Liver (tissue), 7 donors: ENCODE measurements at regions not wholly inside any gene's neighbourhood (a gene's known extent, or its start where the extent isn't known, plus 50 kb on each side); places are given as distances from the start of the nearest gene placed in this dataset.

ENCODE experiments used
- DNase-seq: peaks from one replicate; pipeline ENCODE4 v3.0.0-alpha.2; 2017; ENCODE audit warnings: low spot score
- H3K27ac ChIP-seq, 2 donors: one replicate each; pipeline ENCODE4 v1.7.0; 2013; ENCODE audit warnings: inconsistent platforms in 2 of 2, low read length in 2 of 2, control low read depth in 1 of 2, low read depth in 1 of 2, mild to moderate bottlenecking in 1 of 2
- H3K27me3 ChIP-seq, 4 donors: one replicate each; pipeline versions ENCODE4 v1.6.1 to v1.7.0; 2013; ENCODE audit warnings: low read length in 3 of 4, inconsistent platforms in 1 of 4, mild to moderate bottlenecking in 1 of 4, moderate library complexity in 1 of 4; ENCODE audit not compliant: control insufficient read depth in 4 of 4, insufficient read depth in 4 of 4
- H3K36me3 ChIP-seq, 4 donors: one replicate each; pipeline versions ENCODE4 v1.6.1 to v1.7.0; 2013; ENCODE audit warnings: low read length in 3 of 4, mild to moderate bottlenecking in 3 of 4, low read depth in 1 of 4, moderate library complexity in 1 of 4; ENCODE audit not compliant: control insufficient read depth in 4 of 4, insufficient read depth in 3 of 4
- H3K4me1 ChIP-seq, 4 donors: one replicate each; pipeline versions ENCODE4 v1.6.1 to v1.7.0; 2013; ENCODE audit warnings: low read length in 3 of 4, mild to moderate bottlenecking in 3 of 4, moderate library complexity in 1 of 4; ENCODE audit not compliant: control insufficient read depth in 4 of 4, insufficient read depth in 4 of 4
- H3K4me3 ChIP-seq, 3 donors: one replicate each; pipeline versions ENCODE4 v1.6.1 to v1.7.0; 2013; ENCODE audit warnings: low read length in 3 of 3, control low read depth in 1 of 3, low read depth in 1 of 3, mild to moderate bottlenecking in 1 of 3
- H3K9ac ChIP-seq, 2 donors: one replicate each; pipeline ENCODE4 v1.7.0; 2013; ENCODE audit warnings: low read length in 2 of 2, mild to moderate bottlenecking in 2 of 2, moderate library complexity in 2 of 2, control low read depth in 1 of 2, low read depth in 1 of 2
- H3K9me3 ChIP-seq, 4 donors: one replicate each; pipeline versions ENCODE4 v1.6.1 to v1.7.0; 2013; ENCODE audit warnings: low read length in 3 of 4; ENCODE audit not compliant: control insufficient read depth in 4 of 4
- ATF3 ChIP-seq: IDR thresholded peaks from 2 replicates; pipeline ENCODE4 v1.6.1; 2016; ENCODE audit warnings: antibody characterized with exemption
- EGR1 ChIP-seq, 2 donors: IDR thresholded peaks; 2 replicates each; pipeline ENCODE4 v1.6.1; 2016 to 2018; ENCODE audit warnings: antibody characterized with exemption in 2 of 2, low read depth in 2 of 2
- FOXA1 ChIP-seq: IDR thresholded peaks from 2 replicates; pipeline ENCODE4 v1.6.1; 2016; ENCODE audit warnings: antibody characterized with exemption
- FOXA2 ChIP-seq: IDR thresholded peaks from 2 replicates; pipeline ENCODE4 v1.6.1; 2016; ENCODE audit warnings: antibody characterized with exemption
- GABPA ChIP-seq, 2 donors: IDR thresholded peaks in 1 of 2; conservative IDR thresholded peaks in 1 of 2; 2 replicates each; pipeline ENCODE4 v1.6.1; 2016; ENCODE audit warnings: antibody characterized with exemption in 2 of 2, mild to moderate bottlenecking in 1 of 2, moderate library complexity in 1 of 2
- HNF4G ChIP-seq: IDR thresholded peaks from 2 replicates; pipeline ENCODE4 v1.6.1; 2016; ENCODE audit warnings: antibody characterized with exemption
- MAX ChIP-seq: IDR thresholded peaks from 2 replicates; pipeline ENCODE4 v1.6.1; 2016; ENCODE audit warnings: antibody characterized with exemption
- NR2F2 ChIP-seq: IDR thresholded peaks from 2 replicates; pipeline ENCODE4 v1.6.1; 2016; ENCODE audit warnings: antibody characterized with exemption
- RAD21 ChIP-seq, 2 donors: IDR thresholded peaks; 2 replicates each; pipeline ENCODE4 v1.6.1; 2016; ENCODE audit warnings: antibody characterized with exemption in 2 of 2, mild to moderate bottlenecking in 2 of 2
- REST ChIP-seq: IDR thresholded peaks from 2 replicates; pipeline ENCODE4 v1.6.1; 2016; ENCODE audit warnings: antibody characterized with exemption, mild to moderate bottlenecking
- RXRA ChIP-seq, 2 donors: IDR thresholded peaks; 2 replicates each; pipeline ENCODE4 v1.6.1; 2017 to 2018; ENCODE audit warnings: antibody characterized with exemption in 2 of 2, mild to moderate bottlenecking in 1 of 2
- SP1 ChIP-seq: IDR thresholded peaks from 2 replicates; pipeline ENCODE4 v1.6.1; 2018; ENCODE audit warnings: antibody characterized with exemption, mild to moderate bottlenecking
- TAF1 ChIP-seq: conservative IDR thresholded peaks from 2 replicates; pipeline ENCODE4 v1.6.1; 2016; ENCODE audit warnings: antibody characterized with exemption, mild to moderate bottlenecking
- YY1 ChIP-seq: IDR thresholded peaks from 2 replicates; pipeline ENCODE4 v1.6.1; 2016; ENCODE audit warnings: antibody characterized with exemption, mild to moderate bottlenecking
- ZBTB33 ChIP-seq: IDR thresholded peaks from 2 replicates; pipeline ENCODE4 v1.6.1; 2016; ENCODE audit warnings: antibody characterized with exemption
- WGBS: extraction: QIAGEN DNeasy Blood & Tissue Kit; methylation state at CpG from one replicate; pipeline ENCODE4 v1.1.7; 2013; 5-methylcytosine and 5-hydroxymethylcytosine counted together
- donor health status: healthy.
- donor health status: healthy.
- donor health status: healthy.
- donor health status: healthy.

- Histone ChIP-seq H3K4me1 (no peaks in the 10 kb centered on the region), H3K36me3 (no peaks in the 10 kb centered on the region), H3K27me3 (no peaks in the 10 kb centered on the region), H3K9ac (no peak overlapping the region), H3K4me3 (no peak overlapping the region), H3K9me3 (peaks cover 0 to 1% (median 0%) of the 10 kb centered on the region in 4 donors), H3K27ac (no peak overlapping the region)
- TF ChIP-seq ATF3, result no peak
- no peak for TF ChIP-seq RAD21 (IDR thresholded peaks at IDR 0.05)
- no peak for TF ChIP-seq EGR1 (IDR thresholded peaks at IDR 0.05; ENCODE audit: low read depth in 2 of 2)
- TF ChIP-seq FOXA1, result no peak
- TF ChIP-seq RXRA (IDR thresholded peaks at IDR 0.05), result no peak
- no peak for TF ChIP-seq ZBTB33
- no peak for TF ChIP-seq TAF1
- TF ChIP-seq GABPA (IDR thresholded peaks at IDR 0.05 in 1 of 2, conservative IDR thresholded peaks at IDR 0.05 in 1 of 2), result no peak
- TF ChIP-seq MAX, result no peak
- no peak for TF ChIP-seq REST
- TF ChIP-seq SP1, result no peak
- no peak for TF ChIP-seq YY1
- no peak for TF ChIP-seq NR2F2
- no peak for TF ChIP-seq FOXA2
- 97% methylated on average over 2 of the region's 2 CpGs for WGBS
- DNase-seq, result no peak
Observed at GRCh38 chr5:142396436-142397038, 71.7 kb upstream of the SPRY4 start.

GRCh38 chr5:142395334-142395733 is 70.5 kb upstream of the SPRY4 start:
- no peaks in the 10 kb centered on the region for H3K4me1 ChIP-seq
- no peaks in the 10 kb centered on the region for H3K36me3 ChIP-seq
- peaks cover 0 to 1% (median 0%) of the 10 kb centered on the region in 4 donors for H3K9me3 ChIP-seq
- H3K4me3 ChIP-seq, result no peak overlapping the region
- no peak overlapping the region for H3K27ac ChIP-seq
- H3K9ac ChIP-seq, result no peak overlapping the region
- WGBS, result 92% methylated on average over 4 of the region's 4 CpGs
- H3K27me3 ChIP-seq, result no peaks in the 10 kb centered on the region
- DNase-seq, result no peak
- no peak for TF ChIP-seq GABPA (IDR thresholded peaks at IDR 0.05 in 1 of 2, conservative IDR thresholded peaks at IDR 0.05 in 1 of 2)
- TF ChIP-seq HNF4G, result no peak
- TF ChIP-seq FOXA2, result no peak
